GM21367 (cell line): ENCODE measurements at regions not wholly inside any gene's neighbourhood (a gene's known extent, or its start where the extent isn't known, plus 50 kb on each side); places are given as distances from the start of the nearest gene placed in this dataset.
"Not testable (repeated sequence)": the region's sequence is repeated elsewhere in the genome, so short reads cannot be mapped to it uniquely, and the experiment has no call there.

Experiments
- ATAC-seq: cut with Tn5 transposase; IDR thresholded peaks from one replicate; pipeline ENCODE4 v1.9.1; 2021; ENCODE audit not compliant: unreplicated experiment

- ATAC-seq = no peak
Measured at GRCh38 chr15:45866616-45867015, 231.8 kb downstream of the SQOR start.

- no peak for ATAC-seq
Measured at GRCh38 chr15:45867281-45867680, 232.5 kb downstream of the SQOR start.

GRCh38 chr15:45868109-45868691 is 233.4 kb downstream of the SQOR start:
- no peak for ATAC-seq

GRCh38 chr15:45869034-45869668 is 234.3 kb downstream of the SQOR start:
- ATAC-seq = no peak

GRCh38 chr15:45871121-45871855 is 236.5 kb downstream of the SQOR start:
- ATAC-seq = no peak

- no peak for ATAC-seq
Measured at GRCh38 chr15:45873781-45874180, 239.0 kb downstream of the SQOR start.

- not testable (repeated sequence) for ATAC-seq
Measured at GRCh38 chr15:45874566-45874965, 239.7 kb downstream of the SQOR start.

GRCh38 chr15:45884289-45884688 is 249.5 kb downstream of the SQOR start:
- ATAC-seq = no peak

GRCh38 chr15:45884755-45885445 is 250.1 kb downstream of the SQOR start:
- no peak for ATAC-seq

- no peak for ATAC-seq
Measured at GRCh38 chr15:45885801-45886200, 251.0 kb downstream of the SQOR start.

GRCh38 chr15:45891766-45892165 is 256.9 kb downstream of the SQOR start:
- no peak for ATAC-seq

GRCh38 chr15:45892182-45892581 is 257.4 kb downstream of the SQOR start:
- ATAC-seq = no peak

- no peak for ATAC-seq
Measured at GRCh38 chr15:45903283-45903682, 268.5 kb downstream of the SQOR start.

GRCh38 chr15:45904019-45904418 is 269.2 kb downstream of the SQOR start:
- ATAC-seq = no peak

GRCh38 chr15:45906230-45906629 is 271.4 kb downstream of the SQOR start:
- ATAC-seq = no peak

- no peak for ATAC-seq
Measured at GRCh38 chr15:45910671-45911070, 275.8 kb downstream of the SQOR start.

- no peak for ATAC-seq
Measured at GRCh38 chr15:45913451-45913850, 278.6 kb downstream of the SQOR start.

GRCh38 chr15:45914425-45914824 is 279.6 kb downstream of the SQOR start:
- ATAC-seq = no peak

GRCh38 chr15:45918839-45919238 is 284.0 kb downstream of the SQOR start:
- no peak for ATAC-seq

- no peak for ATAC-seq
Measured at GRCh38 chr15:45919806-45920205, 285.0 kb downstream of the SQOR start.

- ATAC-seq = no peak
Measured at GRCh38 chr15:45921376-45921775, 286.5 kb downstream of the SQOR start.

GRCh38 chr15:45921978-45922377 is 287.1 kb downstream of the SQOR start:
- ATAC-seq = no peak
